ENCODE measurements at regions not wholly inside any gene's neighbourhood (a gene's known extent, or its start where the extent isn't known, plus 50 kb on each side); places are given as distances from the start of the nearest gene placed in this dataset.
A peak's percentile ranks its signal among the peaks of the same experiment; 100 is the strongest.

DNA sequence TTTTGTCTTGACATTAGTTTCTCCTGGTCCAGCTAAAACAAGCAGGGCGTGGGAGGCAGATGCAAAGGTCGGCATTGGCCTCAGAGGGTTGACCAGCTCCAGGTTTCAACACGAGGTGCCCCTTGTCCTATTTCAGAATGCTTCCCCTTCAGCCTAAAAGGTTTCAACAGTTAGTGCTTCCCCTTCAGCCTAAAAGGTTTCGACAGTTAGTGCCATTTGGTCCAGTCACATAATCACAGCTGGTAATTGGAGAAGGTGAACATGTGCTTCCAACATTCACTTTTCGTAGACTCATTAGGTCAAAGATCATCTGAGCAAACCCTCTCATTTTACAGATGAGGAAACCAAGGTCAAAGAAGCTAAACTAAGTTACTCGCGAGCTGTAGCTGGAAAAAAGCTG lies 270.3 kb upstream of the MAP3K1 start (continued):
- no peak for TF ChIP-seq WIZ (CRISPR knock-in tag; IDR thresholded peaks at IDR 0.05)
- no peak for TF ChIP-seq RARG (CRISPR knock-in tag; IDR thresholded peaks at IDR 0.05; ENCODE audit: low read depth)
- TF ChIP-seq ARNTL (CRISPR knock-in tag; IDR thresholded peaks at IDR 0.05) = no peak
- TF ChIP-seq NR2C2 (CRISPR knock-in tag; IDR thresholded peaks at IDR 0.05; ENCODE audit: borderline replicate concordance) = no peak; the same call in 1 of the 2 replicates
- TF ChIP-seq ZNF652 (CRISPR knock-in tag; IDR thresholded peaks at IDR 0.05; ENCODE audit: borderline replicate concordance, low read depth) = no peak
- TF ChIP-seq ATRX (CRISPR knock-in tag; IDR thresholded peaks at IDR 0.05; ENCODE audit: borderline replicate concordance) = no peak
- no peak for TF ChIP-seq ATAD3A (CRISPR knock-in tag; IDR thresholded peaks at IDR 0.05)
- no peak for TF ChIP-seq STAT5B (CRISPR knock-in tag; IDR thresholded peaks at IDR 0.05)
- TF ChIP-seq, protein P1, sequence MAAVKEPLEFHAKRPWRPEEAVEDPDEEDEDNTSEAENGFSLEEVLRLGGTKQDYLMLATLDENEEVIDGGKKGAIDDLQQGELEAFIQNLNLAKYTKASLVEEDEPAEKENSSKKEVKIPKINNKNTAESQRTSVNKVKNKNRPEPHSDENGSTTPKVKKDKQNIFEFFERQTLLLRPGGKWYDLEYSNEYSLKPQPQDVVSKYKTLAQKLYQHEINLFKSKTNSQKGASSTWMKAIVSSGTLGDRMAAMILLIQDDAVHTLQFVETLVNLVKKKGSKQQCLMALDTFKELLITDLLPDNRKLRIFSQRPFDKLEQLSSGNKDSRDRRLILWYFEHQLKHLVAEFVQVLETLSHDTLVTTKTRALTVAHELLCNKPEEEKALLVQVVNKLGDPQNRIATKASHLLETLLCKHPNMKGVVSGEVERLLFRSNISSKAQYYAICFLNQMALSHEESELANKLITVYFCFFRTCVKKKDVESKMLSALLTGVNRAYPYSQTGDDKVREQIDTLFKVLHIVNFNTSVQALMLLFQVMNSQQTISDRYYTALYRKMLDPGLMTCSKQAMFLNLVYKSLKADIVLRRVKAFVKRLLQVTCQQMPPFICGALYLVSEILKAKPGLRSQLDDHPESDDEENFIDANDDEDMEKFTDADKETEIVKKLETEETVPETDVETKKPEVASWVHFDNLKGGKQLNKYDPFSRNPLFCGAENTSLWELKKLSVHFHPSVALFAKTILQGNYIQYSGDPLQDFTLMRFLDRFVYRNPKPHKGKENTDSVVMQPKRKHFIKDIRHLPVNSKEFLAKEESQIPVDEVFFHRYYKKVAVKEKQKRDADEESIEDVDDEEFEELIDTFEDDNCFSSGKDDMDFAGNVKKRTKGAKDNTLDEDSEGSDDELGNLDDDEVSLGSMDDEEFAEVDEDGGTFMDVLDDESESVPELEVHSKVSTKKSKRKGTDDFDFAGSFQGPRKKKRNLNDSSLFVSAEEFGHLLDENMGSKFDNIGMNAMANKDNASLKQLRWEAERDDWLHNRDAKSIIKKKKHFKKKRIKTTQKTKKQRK (IDR thresholded peaks at IDR 0.05; ENCODE audit: low read length) = no peak
- TF ChIP-seq CBX1 (IDR thresholded peaks at IDR 0.05; ENCODE audit: low read depth) = no peak
- TF ChIP-seq ZBTB20 (CRISPR knock-in tag; IDR thresholded peaks at IDR 0.05; ENCODE audit: borderline replicate concordance, low read depth) = no peak
- TF ChIP-seq ZNF569 (CRISPR knock-in tag; IDR thresholded peaks at IDR 0.05; ENCODE audit: borderline replicate concordance) = no peak
- TF ChIP-seq ADNP (CRISPR knock-in tag; IDR thresholded peaks at IDR 0.05) = no peak
- 0 out of 2 replicates have a peak, but pooled peaks have one; percentile 20 for TF ChIP-seq RARA (CRISPR knock-in tag; IDR thresholded peaks at IDR 0.05)
- TF ChIP-seq MAF1 (CRISPR knock-in tag; IDR thresholded peaks at IDR 0.05; ENCODE audit: borderline replicate concordance) = no peak
- TF ChIP-seq ZNF792 (CRISPR knock-in tag; IDR thresholded peaks at IDR 0.05) = no peak
- TF ChIP-seq CBX5 (CRISPR knock-in tag; IDR thresholded peaks at IDR 0.05; ENCODE audit: borderline replicate concordance) = no peak
- TF ChIP-seq THAP8 (CRISPR knock-in tag; IDR thresholded peaks at IDR 0.05; ENCODE audit: borderline replicate concordance) = no peak
- TF ChIP-seq, protein P2, sequence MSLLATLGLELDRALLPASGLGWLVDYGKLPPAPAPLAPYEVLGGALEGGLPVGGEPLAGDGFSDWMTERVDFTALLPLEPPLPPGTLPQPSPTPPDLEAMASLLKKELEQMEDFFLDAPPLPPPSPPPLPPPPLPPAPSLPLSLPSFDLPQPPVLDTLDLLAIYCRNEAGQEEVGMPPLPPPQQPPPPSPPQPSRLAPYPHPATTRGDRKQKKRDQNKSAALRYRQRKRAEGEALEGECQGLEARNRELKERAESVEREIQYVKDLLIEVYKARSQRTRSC (CRISPR knock-in tag; IDR thresholded peaks at IDR 0.05; ENCODE audit: low read depth) = no peak
- TF ChIP-seq CREBL2 (CRISPR knock-in tag; IDR thresholded peaks at IDR 0.05; ENCODE audit: borderline replicate concordance) = no peak
- TF ChIP-seq HIVEP1 (CRISPR knock-in tag; IDR thresholded peaks at IDR 0.05) = no peak
- TF ChIP-seq, protein P3, sequence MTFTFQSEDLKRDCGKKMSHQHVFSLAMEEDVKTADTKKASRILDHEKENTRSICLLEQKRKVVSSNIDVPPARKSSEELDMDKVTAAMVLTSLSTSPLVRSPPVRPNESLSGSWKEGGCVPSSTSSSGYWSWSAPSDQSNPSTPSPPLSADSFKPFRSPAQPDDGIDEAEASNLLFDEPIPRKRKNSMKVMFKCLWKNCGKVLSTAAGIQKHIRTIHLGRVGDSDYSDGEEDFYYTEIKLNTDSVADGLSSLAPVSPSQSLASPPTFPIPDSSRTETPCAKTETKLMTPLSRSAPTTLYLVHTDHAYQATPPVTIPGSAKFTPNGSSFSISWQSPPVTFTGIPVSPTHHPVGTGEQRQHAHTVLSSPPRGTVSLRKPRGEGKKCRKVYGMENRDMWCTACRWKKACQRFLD (CRISPR knock-in tag; IDR thresholded peaks at IDR 0.05; ENCODE audit: borderline replicate concordance) = no peak
- TF ChIP-seq FOXO4 (CRISPR knock-in tag; conservative IDR thresholded peaks at IDR 0.05) = 0 out of 2 replicates have a peak, but pooled peaks have one; percentile 51
- no peak for TF ChIP-seq ZBTB42 (CRISPR knock-in tag; IDR thresholded peaks at IDR 0.05)

Data from HepG2 (cell line).